ENCODE measurements at regions not wholly inside any gene's neighbourhood (a gene's known extent, or its start where the extent isn't known, plus 50 kb on each side); places are given as distances from the start of the nearest gene placed in this dataset.
"Not testable (repeated sequence)": the region's sequence is repeated elsewhere in the genome, so short reads cannot be mapped to it uniquely, and the experiment has no call there.

DNA sequence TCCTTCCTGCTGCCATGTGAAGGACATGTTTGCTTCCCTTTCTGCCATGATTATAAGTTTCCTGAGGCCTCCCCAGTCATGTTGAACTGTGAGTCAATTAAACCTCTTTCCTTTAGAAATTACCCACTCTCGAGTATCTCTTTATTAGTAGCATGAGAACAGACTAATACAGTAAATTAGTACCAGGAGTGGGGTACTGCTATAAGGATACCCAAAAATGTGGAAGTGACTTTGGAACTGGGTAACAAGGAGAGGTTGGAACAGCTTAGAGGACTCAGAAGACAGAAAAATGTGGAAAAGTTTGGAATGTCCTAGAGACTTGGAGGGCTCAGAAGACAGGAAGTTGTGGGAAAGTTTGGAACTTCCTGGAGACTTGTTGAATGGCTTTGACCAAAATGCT, 283.0 kb upstream of the DEPDC1 start:
- not testable (repeated sequence) for DNase-seq (ENCODE audit: low read depth, low spot score); H3K9me3 ChIP-seq (ENCODE audit: control insufficient read depth, insufficient read depth, low read length); H3K4me3 ChIP-seq (ENCODE audit: low read length); H3K4me1 ChIP-seq (ENCODE audit: control insufficient read depth, insufficient read depth, low read length); H3K27ac ChIP-seq (ENCODE audit: low read length); H3K27me3 ChIP-seq (ENCODE audit: control insufficient read depth, insufficient read depth, low read length); H3K36me3 ChIP-seq (ENCODE audit: control insufficient read depth, insufficient read depth, low read length)
- no CpG with 5 or more reads among the region's 1 CpG for WGBS (ENCODE audit: insufficient coverage, insufficient read length)

DNA sequence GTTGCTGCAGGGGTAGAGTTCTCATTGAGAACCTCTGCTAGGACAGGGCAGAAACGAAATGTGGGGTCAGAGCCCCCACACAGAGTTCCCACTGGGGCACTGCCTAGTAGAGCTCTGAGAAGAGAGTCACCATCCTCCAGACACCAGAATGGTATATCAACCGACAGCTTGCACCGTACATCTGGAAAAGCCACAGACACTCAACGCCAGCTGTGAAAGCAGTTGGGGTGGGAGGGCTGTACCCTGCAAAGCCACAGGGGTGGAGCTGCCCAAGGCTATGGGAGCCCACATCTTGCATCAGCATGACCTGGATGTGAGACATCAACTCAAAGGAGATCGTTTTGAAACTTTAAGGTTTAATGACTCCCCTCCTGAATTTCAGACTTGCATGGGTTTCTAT, 284.0 kb upstream of the DEPDC1 start:
- Histone ChIP-seq H3K36me3 (ENCODE audit: control insufficient read depth, insufficient read depth, low read length) (no peaks in the 10 kb centered on the region), H3K27ac (ENCODE audit: low read length) (no peak overlapping the region), H3K4me3 (ENCODE audit: low read length) (no peak overlapping the region), H3K4me1 (ENCODE audit: control insufficient read depth, insufficient read depth, low read length) (no peaks in the 10 kb centered on the region), H3K9me3 (ENCODE audit: control insufficient read depth, insufficient read depth, low read length) (no peaks in the 10 kb centered on the region; the same call in 1 of the 2 replicates), H3K27me3 (ENCODE audit: control insufficient read depth, insufficient read depth, low read length) (no peaks in the 10 kb centered on the region)
- WGBS (ENCODE audit: insufficient coverage, insufficient read length) = no CpG with 5 or more reads among the region's 5 CpGs
- no peak for DNase-seq (ENCODE audit: low read depth, low spot score)

DNA sequence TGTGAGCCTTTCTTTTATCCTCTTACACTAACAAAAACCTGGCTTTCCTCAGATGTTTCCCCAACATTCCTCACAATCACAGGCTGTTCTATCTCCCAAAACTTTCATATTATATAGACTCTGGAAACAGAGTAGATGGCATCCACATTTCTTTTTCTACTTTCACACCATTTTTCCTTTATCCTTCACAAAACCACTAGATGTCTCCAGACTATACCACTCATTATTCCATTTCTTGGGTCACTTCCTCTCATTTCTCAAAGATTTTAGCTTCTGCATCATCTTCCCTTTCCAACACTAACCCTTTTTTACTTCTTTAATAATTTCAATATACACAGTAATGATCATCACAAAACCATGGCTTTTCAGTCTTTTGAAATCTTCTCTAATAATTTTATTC, 286.0 kb upstream of the DEPDC1 start:
- H3K9me3 ChIP-seq (ENCODE audit: control insufficient read depth, insufficient read depth, low read length) = no peaks in the 10 kb centered on the region; the same call in 1 of the 2 replicates
- H3K27ac ChIP-seq (ENCODE audit: low read length) = no peak overlapping the region
- H3K27me3 ChIP-seq (ENCODE audit: control insufficient read depth, insufficient read depth, low read length) = no peaks in the 10 kb centered on the region
- no peak overlapping the region for H3K4me3 ChIP-seq (ENCODE audit: low read length)
- no peaks in the 10 kb centered on the region for H3K4me1 ChIP-seq (ENCODE audit: control insufficient read depth, insufficient read depth, low read length)
- no peak for DNase-seq (ENCODE audit: low read depth, low spot score)
- no peaks in the 10 kb centered on the region for H3K36me3 ChIP-seq (ENCODE audit: control insufficient read depth, insufficient read depth, low read length)

DNA sequence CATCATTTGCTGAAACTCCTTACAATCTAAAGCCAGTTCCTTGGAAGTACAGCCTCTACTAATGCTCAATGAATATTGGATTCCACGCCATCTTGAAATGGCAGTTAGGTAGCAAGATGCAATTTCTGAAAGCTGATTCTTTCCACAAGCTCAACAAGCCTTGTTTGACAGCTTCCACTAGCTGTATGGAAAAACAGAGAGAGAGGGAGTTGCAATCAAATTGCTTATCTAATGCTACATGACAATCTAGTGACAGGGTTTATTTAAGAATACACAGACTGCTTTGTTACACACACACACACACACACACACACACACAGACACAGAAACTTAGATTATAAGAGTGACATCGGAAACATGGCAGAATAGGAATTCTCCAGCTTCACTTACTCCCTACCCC, 288.4 kb upstream of the DEPDC1 start:
- no peaks in the 10 kb centered on the region for H3K27me3 ChIP-seq (ENCODE audit: control insufficient read depth, insufficient read depth, low read length)
- DNase-seq (ENCODE audit: low read depth, low spot score) = no peak
- no peaks in the 10 kb centered on the region for H3K4me1 ChIP-seq (ENCODE audit: control insufficient read depth, insufficient read depth, low read length)
- no peaks in the 10 kb centered on the region for H3K36me3 ChIP-seq (ENCODE audit: control insufficient read depth, insufficient read depth, low read length)
- H3K4me3 ChIP-seq (ENCODE audit: low read length) = no peak overlapping the region
- H3K27ac ChIP-seq (ENCODE audit: low read length) = no peak overlapping the region
- no peaks in the 10 kb centered on the region for H3K9me3 ChIP-seq (ENCODE audit: control insufficient read depth, insufficient read depth, low read length)
- WGBS (ENCODE audit: insufficient coverage, insufficient read length) = no CpG with 5 or more reads among the region's 2 CpGs

DNA sequence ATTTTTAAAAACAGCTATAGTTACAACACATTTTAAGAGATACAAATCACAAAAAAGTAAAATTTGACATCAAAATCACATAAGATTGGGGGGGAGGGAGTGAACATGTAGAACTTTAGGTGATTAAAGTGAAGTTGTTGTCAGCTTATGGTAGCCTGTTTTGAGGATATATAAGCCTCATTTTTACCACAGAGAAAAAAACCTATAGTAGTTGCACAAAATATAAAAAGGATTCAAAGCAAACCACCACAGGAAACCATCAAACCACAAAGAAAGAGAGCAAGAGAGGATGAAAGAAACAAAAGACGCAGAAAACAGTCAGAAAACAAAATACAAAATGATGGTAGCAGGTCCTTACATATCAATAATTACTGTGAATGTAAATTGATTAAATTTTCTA, 291.9 kb upstream of the DEPDC1 start:
- no peak overlapping the region for H3K4me3 ChIP-seq (ENCODE audit: low read length)
- H3K36me3 ChIP-seq (ENCODE audit: control insufficient read depth, insufficient read depth, low read length) = no peaks in the 10 kb centered on the region
- whole genome bisulfite sequencing (ENCODE audit: insufficient coverage, insufficient read length) = no CpG with 5 or more reads among the region's 1 CpG
- no peak for DNase-seq (ENCODE audit: low read depth, low spot score)
- H3K9me3 ChIP-seq (ENCODE audit: control insufficient read depth, insufficient read depth, low read length) = no peaks in the 10 kb centered on the region
- no peak overlapping the region for H3K27ac ChIP-seq (ENCODE audit: low read length)
- no peaks in the 10 kb centered on the region for H3K4me1 ChIP-seq (ENCODE audit: control insufficient read depth, insufficient read depth, low read length)
- H3K27me3 ChIP-seq (ENCODE audit: control insufficient read depth, insufficient read depth, low read length) = no peaks in the 10 kb centered on the region

DNA sequence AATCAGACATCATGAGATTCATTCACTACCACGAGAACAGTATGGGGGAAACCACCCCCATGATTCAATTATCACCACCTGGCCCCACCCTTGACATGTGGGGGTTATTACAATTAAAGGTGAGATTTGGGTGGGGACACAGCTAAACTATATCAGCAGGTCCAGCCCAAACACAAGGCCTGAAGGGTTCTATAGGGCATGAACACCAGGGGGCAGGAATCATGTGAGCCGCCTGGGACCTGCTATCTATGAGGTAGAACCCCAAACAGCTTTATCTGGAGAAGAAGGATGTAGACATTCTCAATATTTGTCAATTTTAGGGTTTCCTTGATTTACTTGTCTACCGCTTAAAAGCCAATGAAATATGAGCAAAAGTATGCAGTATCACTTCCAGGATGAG, 294.9 kb upstream of the DEPDC1 start:
- no peak for DNase-seq (ENCODE audit: low read depth, low spot score)
- Histone ChIP-seq H3K4me3 (ENCODE audit: low read length) (no peak overlapping the region), H3K36me3 (ENCODE audit: control insufficient read depth, insufficient read depth, low read length) (no peaks in the 10 kb centered on the region), H3K27me3 (ENCODE audit: control insufficient read depth, insufficient read depth, low read length) (no peaks in the 10 kb centered on the region), H3K27ac (ENCODE audit: low read length) (no peak overlapping the region), H3K4me1 (ENCODE audit: control insufficient read depth, insufficient read depth, low read length) (no peaks in the 10 kb centered on the region), H3K9me3 (ENCODE audit: control insufficient read depth, insufficient read depth, low read length) (no peaks in the 10 kb centered on the region)
- WGBS (ENCODE audit: insufficient coverage, insufficient read length) = no CpG with 5 or more reads among the region's 3 CpGs

DNA sequence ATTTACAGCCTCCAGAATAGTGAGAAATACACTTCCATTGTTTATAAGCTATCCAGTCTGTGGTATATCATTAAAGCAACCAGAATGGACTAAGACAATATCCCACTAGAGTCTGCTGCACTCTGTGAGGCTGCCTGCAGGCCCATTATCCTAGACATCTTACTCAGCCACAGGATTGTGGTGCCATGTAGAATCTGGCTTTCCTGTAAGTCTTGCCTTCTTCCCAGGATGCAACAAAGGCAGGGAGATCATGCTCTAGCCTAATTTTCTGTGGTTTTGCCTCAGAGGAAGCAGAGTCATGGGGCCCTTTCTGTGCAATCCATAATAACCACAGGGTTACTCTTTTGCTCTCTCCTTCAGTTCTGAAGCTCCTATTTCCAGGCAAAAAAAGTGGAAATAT, 299.1 kb upstream of the DEPDC1 start:
- Histone ChIP-seq H3K4me3 (ENCODE audit: low read length) (no peak overlapping the region), H3K9me3 (ENCODE audit: control insufficient read depth, insufficient read depth, low read length) (no peaks in the 10 kb centered on the region), H3K36me3 (ENCODE audit: control insufficient read depth, insufficient read depth, low read length) (no peaks in the 10 kb centered on the region), H3K27me3 (ENCODE audit: control insufficient read depth, insufficient read depth, low read length) (no peaks in the 10 kb centered on the region), H3K4me1 (ENCODE audit: control insufficient read depth, insufficient read depth, low read length) (no peaks in the 10 kb centered on the region), H3K27ac (ENCODE audit: low read length) (no peak overlapping the region)
- DNase-seq (ENCODE audit: low read depth, low spot score) = no peak

DNA sequence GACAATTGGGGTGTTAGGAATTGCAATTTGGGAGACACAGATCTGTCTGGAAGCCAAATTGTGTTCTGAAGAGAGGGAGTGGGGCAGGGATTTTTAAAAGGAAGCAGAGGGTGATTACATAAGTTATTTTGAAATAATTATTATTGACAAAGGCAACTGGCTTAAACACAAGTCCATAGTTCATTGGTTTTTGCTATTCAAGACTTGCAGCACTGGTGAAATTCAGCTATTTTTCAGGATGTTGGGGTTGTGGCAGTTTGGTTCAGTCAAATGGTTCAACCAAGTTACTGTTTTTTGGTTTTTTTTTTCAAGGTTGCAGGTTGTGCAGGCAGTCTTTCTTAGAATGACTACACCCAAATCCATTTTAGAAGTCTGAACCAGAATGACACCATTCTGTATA, 300.0 kb upstream of the DEPDC1 start:
- no peaks in the 10 kb centered on the region for H3K36me3 ChIP-seq (ENCODE audit: control insufficient read depth, insufficient read depth, low read length)
- no peaks in the 10 kb centered on the region for H3K27me3 ChIP-seq (ENCODE audit: control insufficient read depth, insufficient read depth, low read length)
- H3K27ac ChIP-seq (ENCODE audit: low read length) = no peak overlapping the region
- no peak for DNase-seq (ENCODE audit: low read depth, low spot score)
- H3K9me3 ChIP-seq (ENCODE audit: control insufficient read depth, insufficient read depth, low read length) = no peaks in the 10 kb centered on the region
- no peaks in the 10 kb centered on the region for H3K4me1 ChIP-seq (ENCODE audit: control insufficient read depth, insufficient read depth, low read length)
- H3K4me3 ChIP-seq (ENCODE audit: low read length) = no peak overlapping the region

DNA sequence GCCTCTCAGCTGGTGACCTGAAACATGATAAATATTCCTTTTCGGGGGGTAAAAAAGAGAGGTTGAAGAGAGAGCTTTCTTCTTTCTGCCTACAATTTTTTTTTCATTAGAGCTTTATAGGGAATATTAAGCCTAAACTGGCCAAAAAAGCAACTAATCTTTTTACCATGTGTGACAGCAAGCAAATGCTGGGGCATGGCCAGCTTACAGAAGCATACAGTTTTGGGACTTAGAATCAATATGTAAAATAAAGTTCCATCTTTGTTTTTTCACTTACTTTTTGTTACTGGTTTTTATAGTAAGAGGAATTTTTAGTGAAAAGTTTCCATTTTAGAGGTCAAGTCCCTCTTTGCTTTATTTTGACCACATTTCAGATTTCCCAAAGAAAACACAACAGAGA, 301.2 kb upstream of the DEPDC1 start:
- DNase-seq (ENCODE audit: low read depth, low spot score) = no peak
- H3K9me3 ChIP-seq (ENCODE audit: control insufficient read depth, insufficient read depth, low read length) = no peaks in the 10 kb centered on the region

DNA sequence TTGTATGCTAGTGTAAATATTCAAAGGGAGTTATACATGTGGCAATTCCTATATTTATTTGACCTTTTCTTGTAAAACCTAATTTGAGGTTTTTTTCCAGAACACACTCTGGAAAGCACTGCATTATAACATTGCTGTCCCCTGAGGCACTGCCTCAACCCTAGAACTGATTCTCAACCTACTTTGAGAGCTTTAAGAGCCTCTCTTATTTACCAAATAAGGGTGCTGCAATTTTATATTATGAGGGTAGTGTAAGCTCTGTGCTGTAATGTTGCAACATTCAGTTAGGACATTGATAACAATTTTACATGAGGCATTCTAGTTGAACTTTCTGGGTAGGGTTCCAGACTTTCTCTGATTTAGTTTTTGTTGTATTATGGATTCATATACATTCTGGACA, 302.2 kb upstream of the DEPDC1 start:
- H3K27ac ChIP-seq (ENCODE audit: low read length) = no peak overlapping the region
- no peaks in the 10 kb centered on the region for H3K9me3 ChIP-seq (ENCODE audit: control insufficient read depth, insufficient read depth, low read length)
- no peaks in the 10 kb centered on the region for H3K27me3 ChIP-seq (ENCODE audit: control insufficient read depth, insufficient read depth, low read length)
- H3K4me1 ChIP-seq (ENCODE audit: control insufficient read depth, insufficient read depth, low read length) = no peaks in the 10 kb centered on the region
- no peaks in the 10 kb centered on the region for H3K36me3 ChIP-seq (ENCODE audit: control insufficient read depth, insufficient read depth, low read length)
- DNase-seq (ENCODE audit: low read depth, low spot score) = no peak
- H3K4me3 ChIP-seq (ENCODE audit: low read length) = no peak overlapping the region

More for the DNA sequence above, 301.2 kb upstream of the DEPDC1 start:
- H3K36me3 ChIP-seq (ENCODE audit: control insufficient read depth, insufficient read depth, low read length) = no peaks in the 10 kb centered on the region
- H3K27me3 ChIP-seq (ENCODE audit: control insufficient read depth, insufficient read depth, low read length) = no peaks in the 10 kb centered on the region
- H3K27ac ChIP-seq (ENCODE audit: low read length) = no peak overlapping the region
- no peaks in the 10 kb centered on the region for H3K4me1 ChIP-seq (ENCODE audit: control insufficient read depth, insufficient read depth, low read length)
- no CpG with 5 or more reads among the region's 1 CpG for WGBS (ENCODE audit: insufficient coverage, insufficient read length)
- no peak overlapping the region for H3K4me3 ChIP-seq (ENCODE audit: low read length)

DNA sequence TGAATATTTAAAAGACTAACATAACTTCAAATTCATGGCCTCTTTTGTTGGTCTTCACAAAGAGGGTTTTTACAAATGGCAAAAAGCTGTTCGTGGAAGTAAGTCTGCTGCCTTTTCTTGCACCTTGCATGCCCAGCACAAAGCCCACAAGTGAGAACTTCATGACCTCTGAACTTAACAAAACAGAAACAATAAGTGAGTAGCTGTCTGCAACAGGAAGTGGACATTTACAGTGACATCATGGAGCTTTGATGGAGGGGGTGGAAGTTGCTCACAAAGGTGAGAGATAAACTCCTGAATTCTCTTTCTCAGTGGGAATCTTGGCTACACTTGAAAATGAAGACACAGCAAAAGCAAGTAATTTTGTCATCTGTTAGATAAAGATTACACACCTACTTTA, 303.3 kb upstream of the DEPDC1 start:
- H3K9me3 ChIP-seq (ENCODE audit: control insufficient read depth, insufficient read depth, low read length) = no peaks in the 10 kb centered on the region
- WGBS (ENCODE audit: insufficient coverage, insufficient read length) = no CpG with 5 or more reads among the region's 1 CpG

DNA sequence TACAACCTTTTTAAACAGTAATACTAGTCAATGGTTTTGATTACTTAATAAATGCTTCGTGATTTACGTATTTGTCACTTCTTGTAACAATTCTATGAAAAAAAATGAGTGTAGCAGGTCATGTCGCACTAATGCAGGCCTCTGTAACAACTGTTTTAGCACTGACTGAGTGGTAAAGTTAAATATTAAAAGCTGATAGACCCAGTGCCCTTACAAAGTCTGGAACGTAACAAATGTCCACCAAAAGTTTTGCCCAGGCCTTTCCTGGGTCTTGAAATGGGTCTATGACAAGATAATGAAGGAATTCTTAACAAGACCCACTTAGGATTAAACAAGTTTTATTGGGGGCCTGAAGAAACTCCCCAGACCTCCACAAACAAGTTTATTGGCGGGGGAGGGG, 304.6 kb upstream of the DEPDC1 start:
- no peaks in the 10 kb centered on the region for H3K9me3 ChIP-seq (ENCODE audit: control insufficient read depth, insufficient read depth, low read length)
- DNase-seq (ENCODE audit: low read depth, low spot score) = no peak
- H3K27ac ChIP-seq (ENCODE audit: low read length) = no peak overlapping the region
- no peaks in the 10 kb centered on the region for H3K27me3 ChIP-seq (ENCODE audit: control insufficient read depth, insufficient read depth, low read length)
- H3K4me3 ChIP-seq (ENCODE audit: low read length) = no peak overlapping the region
- no peaks in the 10 kb centered on the region for H3K36me3 ChIP-seq (ENCODE audit: control insufficient read depth, insufficient read depth, low read length)
- H3K4me1 ChIP-seq (ENCODE audit: control insufficient read depth, insufficient read depth, low read length) = no peaks in the 10 kb centered on the region
- no CpG with 5 or more reads among the region's 5 CpGs for WGBS (ENCODE audit: insufficient coverage, insufficient read length)

More for the DNA sequence above, 303.3 kb upstream of the DEPDC1 start:
- DNase-seq (ENCODE audit: low read depth, low spot score) = no peak
- Histone ChIP-seq H3K36me3 (ENCODE audit: control insufficient read depth, insufficient read depth, low read length) (no peaks in the 10 kb centered on the region), H3K27me3 (ENCODE audit: control insufficient read depth, insufficient read depth, low read length) (no peaks in the 10 kb centered on the region), H3K4me1 (ENCODE audit: control insufficient read depth, insufficient read depth, low read length) (no peaks in the 10 kb centered on the region), H3K4me3 (ENCODE audit: low read length) (no peak overlapping the region), H3K27ac (ENCODE audit: low read length) (no peak overlapping the region)

Measured in iPS DF 6.9 (cell line).